HG02885 (cell line): ENCODE measurements at regions not wholly inside any gene's neighbourhood (a gene's known extent, or its start where the extent isn't known, plus 50 kb on each side); places are given as distances from the start of the nearest gene placed in this dataset.

Experiments
- ATAC-seq: cut with Tn5 transposase; IDR thresholded peaks from one replicate; pipeline ENCODE4 v1.9.1; 2021; ENCODE audit warnings: mild to moderate bottlenecking; ENCODE audit not compliant: unreplicated experiment, poor library complexity

- ATAC-seq: no peak
These were observed 215.6 kb downstream of the C9orf50 start for GRCh38 chr9:129405089-129405826.

DNA sequence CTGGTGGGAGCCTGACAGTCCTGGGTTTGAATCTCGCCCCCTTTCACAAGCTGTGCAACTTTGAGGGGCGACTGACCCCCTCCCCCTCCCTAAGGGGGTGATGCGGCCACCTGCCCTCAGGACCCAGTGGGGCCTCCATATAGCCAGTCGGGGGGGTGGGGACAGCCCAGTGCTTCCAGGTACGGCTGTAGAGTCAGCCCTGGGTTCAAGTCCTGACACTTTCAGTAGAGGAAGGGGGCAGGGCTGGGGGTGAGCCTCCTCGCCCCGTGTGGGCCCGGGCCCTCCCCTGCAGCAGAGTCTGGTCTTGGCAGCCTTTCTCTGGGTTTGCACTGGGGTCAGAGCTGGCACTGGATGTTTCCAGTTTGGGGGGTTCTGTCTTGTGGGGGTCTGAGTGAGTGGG is 216.3 kb downstream of the C9orf50 start:
- ATAC-seq: no peak

DNA sequence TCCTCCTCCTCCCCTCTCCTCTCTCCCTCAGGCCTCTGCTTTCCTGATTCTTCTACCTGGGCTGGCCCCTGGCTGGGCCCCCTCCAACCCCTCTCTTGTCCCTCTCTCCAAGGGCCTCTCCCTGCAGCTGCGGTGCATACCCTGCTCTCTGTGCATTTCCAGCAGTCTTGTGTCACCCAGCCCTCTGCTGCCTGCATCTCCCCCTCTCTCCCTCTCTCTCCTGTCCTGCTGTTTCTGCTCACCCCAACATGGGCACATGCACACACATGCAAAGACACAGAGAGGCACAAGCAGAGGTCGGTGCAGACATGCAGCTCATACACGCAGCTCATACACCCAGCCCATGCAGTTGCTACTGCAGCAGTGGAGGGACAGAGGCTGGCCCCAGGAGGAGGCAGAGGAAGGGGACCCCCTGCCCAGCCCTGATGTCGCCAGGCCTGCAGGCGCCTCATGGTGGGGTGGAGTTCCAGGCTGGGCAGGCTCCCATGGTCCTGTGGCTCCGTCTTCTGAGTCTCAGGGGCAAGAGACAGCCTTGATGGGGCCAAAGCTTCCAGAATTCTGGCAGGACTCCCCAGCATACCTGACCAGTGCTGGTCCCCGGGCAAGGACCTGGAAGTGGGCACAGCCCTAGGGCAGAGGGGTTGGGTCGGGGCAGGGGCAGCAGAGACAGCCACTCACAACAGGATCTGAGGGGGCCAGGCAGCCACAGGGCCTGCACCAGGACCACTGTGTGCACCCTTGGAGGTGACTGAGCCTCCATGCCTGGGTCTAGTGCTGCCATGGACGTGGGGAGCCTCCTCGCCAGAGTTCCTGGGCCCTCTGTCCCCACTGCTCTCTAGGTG is 216.9 kb downstream of the C9orf50 start:
- ATAC-seq: no peak

- no peak for ATAC-seq
These were observed 217.7 kb downstream of the C9orf50 start for GRCh38 chr9:129402931-129403778.

GRCh38 chr9:129402371-129402739 is 218.5 kb downstream of the C9orf50 start:
- no peak for ATAC-seq

GRCh38 chr9:129401623-129402370 is 219.1 kb downstream of the C9orf50 start:
- no peak for ATAC-seq

DNA sequence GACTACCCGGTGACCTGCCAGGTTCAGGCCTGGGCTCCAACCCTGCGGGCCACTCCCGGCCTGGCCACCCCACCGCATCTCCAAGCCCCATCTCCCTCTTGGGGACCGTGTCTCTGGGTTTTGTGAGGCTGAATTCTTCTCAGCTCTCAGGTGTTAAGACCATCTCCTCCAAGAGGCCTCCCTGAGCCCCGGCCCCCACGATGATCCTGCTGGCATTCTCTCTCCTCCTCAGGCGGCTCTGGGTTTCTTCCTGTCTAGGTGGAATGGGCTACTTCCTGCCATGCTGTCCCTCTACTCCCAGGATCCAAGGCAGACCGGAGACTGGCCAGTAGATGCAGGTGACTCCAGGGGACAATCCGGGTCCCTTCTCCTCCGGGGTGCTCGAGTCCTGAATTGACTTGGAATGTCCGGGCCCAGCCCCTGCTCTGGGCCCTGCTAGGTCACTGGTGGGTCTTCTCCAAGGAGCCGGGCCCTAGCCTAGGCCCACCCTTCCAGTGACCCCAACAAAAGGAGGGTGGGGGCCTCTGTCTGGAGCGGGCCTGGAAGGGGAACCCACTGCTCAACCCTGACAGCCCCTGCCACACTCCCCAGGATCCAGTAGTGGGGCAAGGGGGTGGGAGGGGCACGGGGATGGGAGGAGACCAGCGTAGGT is 219.8 kb downstream of the C9orf50 start:
- ATAC-seq: no peak

- no peak for ATAC-seq
These were observed 220.6 kb downstream of the C9orf50 start for GRCh38 chr9:129400001-129400970.

DNA sequence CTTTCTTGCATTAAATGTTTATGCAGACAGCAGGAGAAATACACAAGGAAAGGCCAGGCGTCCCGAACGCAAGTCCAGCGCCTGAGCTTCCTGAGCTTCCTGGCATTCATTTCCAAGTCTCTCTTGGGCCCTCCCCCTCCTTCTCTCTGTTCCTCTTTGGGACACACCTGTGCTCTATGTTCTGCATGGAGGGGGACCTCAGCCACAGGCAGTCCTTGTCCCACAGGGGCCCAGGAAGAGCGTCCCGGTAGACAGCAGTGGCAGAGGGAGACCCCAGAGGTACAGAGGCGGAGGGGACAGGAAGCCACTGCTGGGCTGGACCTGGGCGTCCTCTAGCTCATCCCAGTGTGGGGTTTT is 221.3 kb downstream of the C9orf50 start:
- no peak for ATAC-seq

GRCh38 chr9:129398961-129399633 is 221.0 kb upstream of the IER5L start:
- no peak for ATAC-seq

DNA sequence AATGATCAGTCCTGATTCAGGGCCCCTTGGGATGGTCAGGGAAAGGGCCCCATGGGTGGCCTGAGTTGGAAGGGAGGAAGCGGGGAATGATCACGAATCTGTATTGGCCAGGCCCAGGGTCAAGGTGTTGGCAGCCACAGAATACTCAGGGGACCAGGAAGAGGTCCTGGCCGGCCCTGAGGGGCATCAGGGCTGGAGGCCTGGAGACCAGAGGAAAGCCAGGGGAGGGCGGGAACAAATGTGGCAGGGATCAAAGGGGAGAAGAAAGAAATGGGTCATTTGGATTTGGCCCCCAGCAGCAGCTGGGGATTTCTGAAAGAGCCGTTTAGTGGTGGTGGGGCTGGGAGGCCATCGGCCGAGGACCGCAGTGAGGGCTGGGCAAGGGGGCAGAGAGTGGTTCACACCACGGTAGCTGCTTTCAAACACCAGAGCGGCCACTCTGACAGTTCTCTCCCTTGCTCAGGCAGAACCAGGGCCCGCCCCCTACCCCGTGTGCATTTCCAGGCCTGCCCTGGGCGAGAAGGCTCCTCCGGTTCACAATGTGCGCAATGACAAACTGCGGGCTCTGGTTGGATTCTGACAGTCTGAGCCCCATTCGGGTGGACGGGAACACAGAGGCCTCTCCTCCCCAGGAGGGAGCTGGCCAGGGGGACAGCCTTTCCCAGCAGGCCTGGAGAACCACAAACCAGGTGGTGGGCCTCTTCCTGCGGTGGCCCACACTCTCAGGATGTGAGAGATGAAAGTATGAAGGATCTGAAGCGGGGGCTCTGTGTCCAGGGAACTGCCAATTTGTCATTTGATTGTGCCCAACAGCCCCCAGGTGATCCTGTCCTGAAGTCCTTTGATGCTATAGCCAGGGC is 220.3 kb upstream of the IER5L start:
- ATAC-seq: no peak

- ATAC-seq: no peak
These were observed 219.3 kb upstream of the IER5L start for GRCh38 chr9:129397335-129397734.

- ATAC-seq: no peak
These were observed 218.3 kb upstream of the IER5L start for GRCh38 chr9:129396365-129396708.

GRCh38 chr9:129395633-129396364 is 217.7 kb upstream of the IER5L start:
- no peak for ATAC-seq

- no peak for ATAC-seq
These were observed 216.8 kb upstream of the IER5L start for GRCh38 chr9:129394886-129395279.

DNA sequence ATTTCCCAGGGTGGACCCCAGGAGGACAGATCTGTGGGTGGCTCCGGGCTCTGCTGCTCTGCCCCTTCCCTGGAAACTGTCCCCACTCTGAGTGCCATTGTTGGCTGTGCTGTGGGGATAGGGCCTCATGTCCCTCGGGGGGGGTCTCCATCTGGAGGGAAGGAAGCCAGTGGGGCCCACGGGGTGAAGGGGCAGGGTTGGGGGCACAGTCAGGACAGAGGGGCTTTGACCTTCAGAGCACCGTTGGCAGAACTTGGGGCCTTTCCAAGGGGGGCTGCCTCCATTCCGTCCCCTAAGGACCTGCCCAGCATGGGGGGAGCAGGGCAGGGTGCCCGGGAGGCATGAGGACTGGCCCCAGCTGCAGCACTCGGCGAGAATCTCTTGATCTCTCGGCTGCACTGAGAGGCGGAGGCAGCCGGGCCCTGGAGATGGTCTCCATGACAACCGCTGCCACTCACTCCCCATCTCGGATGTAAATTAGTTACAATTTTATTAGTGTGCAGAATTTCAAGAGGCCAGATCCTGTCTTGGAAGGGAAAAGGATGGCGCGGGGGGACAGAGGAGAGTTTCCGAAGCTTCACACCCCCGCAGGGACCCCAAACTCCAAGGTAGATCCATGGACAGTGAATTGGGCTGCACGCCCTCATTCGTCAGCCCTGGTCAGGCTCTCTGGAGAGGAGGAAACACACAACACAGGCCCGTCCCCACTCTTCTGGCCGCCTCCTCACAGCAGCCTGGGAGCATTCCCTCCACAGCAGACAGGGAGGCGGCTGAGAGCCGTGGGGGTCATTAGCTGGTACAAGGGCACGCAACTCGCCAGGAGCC is 216.2 kb upstream of the IER5L start:
- ATAC-seq: no peak
